IMR-90 (cell line): ENCODE measurements at regions not wholly inside any gene's neighbourhood (a gene's known extent, or its start where the extent isn't known, plus 50 kb on each side); places are given as distances from the start of the nearest gene placed in this dataset.

Experiments used
- ATAC-seq: fragments of 200-7000 bp; cut with Tn5 transposase; 2 replicates; pipeline ENCODE4 v1.9.1; 2020; ENCODE audit warnings: low read depth, mild to moderate bottlenecking, moderate library complexity
- BruUV-seq: library from RNA; stranded (reverse); fragments of 400-500 nt; replicated peaks from 2 replicates; lab custom pipeline; 2021; lab: Mats Ljungman, UMichigan
- CTCF ChIA-PET: fragments of 300-600 bp; formaldehyde crosslinking; extraction: SDS; loops from one replicate; lab custom pipeline; 2021; ENCODE audit warnings: antibody characterized with exemption; lab: Yijun Ruan, JAX
- POLR2A ChIA-PET: fragments of 300-600 bp; sonication (Branson Sonifier 250); formaldehyde crosslinking; loops from one replicate; lab custom pipeline; 2022; ENCODE audit warnings: antibody characterized with exemption; ENCODE audit not compliant: unreplicated experiment; lab: Charles Lee
- DNase-seq: peaks from one replicate; pipeline ENCODE4 v3.0.0; 2013
- H2AFZ ChIP-seq: replicated peaks from 2 replicates; pipeline ENCODE3; 2013; ENCODE audit warnings: low read length, mild to moderate bottlenecking; ENCODE audit not compliant: poor library complexity
- H2AK5ac ChIP-seq: 2 replicates; pipeline ENCODE4 v1.6.1; 2013; ENCODE audit warnings: low read depth, low read length, inconsistent platforms
- H2AK9ac ChIP-seq: replicated peaks from 2 replicates; pipeline ENCODE3; 2013; ENCODE audit warnings: mild to moderate bottlenecking, low read depth, low read length, moderate library complexity; ENCODE audit not compliant: poor library complexity
- H2BK120ac ChIP-seq: 2 replicates; pipeline ENCODE4 v1.6.1; 2013; ENCODE audit warnings: low read depth, low read length, inconsistent platforms
- H2BK15ac ChIP-seq: 3 replicates; pipeline ENCODE4 v1.6.1; 2013; ENCODE audit warnings: low read depth, low read length, inconsistent platforms
- H2BK20ac ChIP-seq: 2 replicates; pipeline ENCODE4 v1.6.1; 2013; ENCODE audit warnings: low read depth, mild to moderate bottlenecking, inconsistent platforms, low read length, moderate library complexity
- H2BK5ac ChIP-seq: 2 replicates; pipeline ENCODE4 v1.6.1; 2013; ENCODE audit warnings: mild to moderate bottlenecking, low read depth, low read length, inconsistent platforms; ENCODE audit not compliant: poor library complexity, severe bottlenecking
- H3K14ac ChIP-seq: replicated peaks from 2 replicates; pipeline ENCODE4 v1.6.1; 2013; ENCODE audit warnings: low read depth, low read length, inconsistent platforms
- H3K18ac ChIP-seq: 2 replicates; pipeline ENCODE4 v1.6.1; 2013; ENCODE audit warnings: low read depth, low read length, control low read depth
- H3K23ac ChIP-seq: 2 replicates; pipeline ENCODE4 v1.6.1; 2013; ENCODE audit warnings: low read depth, low read length, inconsistent platforms
- H3K27ac ChIP-seq: 2 replicates; pipeline ENCODE4 v1.5.1; 2013; ENCODE audit warnings: mild to moderate bottlenecking, control low read depth, low read length; ENCODE audit not compliant: insufficient read depth
- H3K27me3 ChIP-seq: 2 replicates; pipeline ENCODE4 v1.6.1; 2013; ENCODE audit warnings: low read length; ENCODE audit not compliant: control insufficient read depth, insufficient read depth
- H3K36me3 ChIP-seq: 2 replicates; pipeline ENCODE4 v1.6.1; 2013; ENCODE audit warnings: low read length, mixed read lengths; ENCODE audit not compliant: control insufficient read depth, insufficient read depth
- H3K4ac ChIP-seq: 2 replicates; pipeline ENCODE4 v1.6.1; 2013; ENCODE audit warnings: low read depth, low read length, inconsistent platforms
- H3K4me1 ChIP-seq: 2 replicates; pipeline ENCODE4 v1.6.1; 2013; ENCODE audit warnings: low read length, mixed read lengths; ENCODE audit not compliant: control insufficient read depth, insufficient read depth
- H3K4me2 ChIP-seq: 2 replicates; pipeline ENCODE4 v1.6.1; 2013; ENCODE audit warnings: low read depth, mild to moderate bottlenecking, control low read depth, low read length, moderate library complexity
- H3K4me3 ChIP-seq: 2 replicates; pipeline ENCODE4 v1.5.1; 2013; ENCODE audit warnings: low read depth, mild to moderate bottlenecking, control low read depth, low read length, moderate library complexity; ENCODE audit not compliant: insufficient read depth
- H3K56ac ChIP-seq: 2 replicates; pipeline ENCODE4 v1.6.1; 2013; ENCODE audit warnings: low read length, inconsistent platforms; ENCODE audit not compliant: insufficient read depth; ENCODE audit errors: extremely low read depth
- H3K79me1 ChIP-seq, 2 experiments: 2 replicates each; pipeline ENCODE4 v1.6.1; 2013; ENCODE audit warnings: low read length in 2 of 2, inconsistent platforms in 1 of 2, low read depth in 1 of 2
- H3K9ac ChIP-seq: 2 replicates; pipeline ENCODE4 v1.6.1; 2013; ENCODE audit warnings: low read depth, low read length, control low read depth
- H3K9me1 ChIP-seq: 2 replicates; pipeline ENCODE4 v1.6.1; 2013; ENCODE audit warnings: low read length, inconsistent platforms; ENCODE audit not compliant: insufficient read depth
- H3K9me3 ChIP-seq: 2 replicates; pipeline ENCODE4 v1.6.1; 2013; ENCODE audit warnings: low read length; ENCODE audit not compliant: control insufficient read depth, insufficient read depth
- H4K20me1 ChIP-seq: 2 replicates; pipeline ENCODE4 v1.6.1; 2013; ENCODE audit warnings: low read length, inconsistent platforms; ENCODE audit not compliant: insufficient read depth
- H4K5ac ChIP-seq: 2 replicates; pipeline ENCODE4 v1.6.1; 2013; ENCODE audit warnings: mild to moderate bottlenecking, low read depth, low read length, control low read depth
- H4K8ac ChIP-seq, 2 experiments: 2 replicates each; pipeline ENCODE4 v1.6.1; 2013; ENCODE audit warnings: low read depth in 2 of 2, low read length in 2 of 2, control low read depth in 1 of 2, inconsistent platforms in 1 of 2
- H4K91ac ChIP-seq: 2 replicates; pipeline ENCODE4 v1.6.1; 2013; ENCODE audit warnings: low read depth, low read length, inconsistent platforms; ENCODE audit not compliant: insufficient read depth
- BHLHE40 ChIP-seq: fragments of 150-350 bp; IDR thresholded peaks from 2 replicates; pipeline ENCODE4 v1.6.1; 2016; ENCODE audit warnings: mild to moderate bottlenecking, low read depth, low read length
- MAFK ChIP-seq: IDR thresholded peaks from 2 replicates; pipeline ENCODE4 v1.6.1; 2012; ENCODE audit warnings: low read depth, low read length, improper control_type of control experiment
- RAD21 ChIP-seq: IDR thresholded peaks from 2 replicates; pipeline ENCODE4 v1.6.1; 2012; ENCODE audit warnings: low read length, improper control_type of control experiment
- RCOR1 ChIP-seq: IDR thresholded peaks from 2 replicates; pipeline ENCODE4 v1.6.1; 2012; ENCODE audit warnings: mild to moderate bottlenecking, low read length, improper control_type of control experiment; ENCODE audit not compliant: insufficient replicate concordance
- RFX5 ChIP-seq: IDR thresholded peaks from 2 replicates; pipeline ENCODE4 v1.8.0; 2012; ENCODE audit warnings: low read depth, mild to moderate bottlenecking, low read length, moderate library complexity
- SMC3 ChIP-seq: fragments of 150-350 bp; IDR thresholded peaks from 2 replicates; pipeline ENCODE4 v1.6.1; 2016; ENCODE audit warnings: low read depth, mild to moderate bottlenecking, antibody characterized with exemption, low read length, moderate library complexity
- WGBS, 2 experiments: methylation state at CpG; one replicate each; pipeline versions ENCODE4 v1.1.5 to v1.1.7; 2013; ENCODE audit warnings: missing lambda C conversion rate in 2 of 2; ENCODE audit not compliant: insufficient read length in 1 of 2; ENCODE audit errors: extremely low coverage in 2 of 2; 5-methylcytosine and 5-hydroxymethylcytosine counted together
- dilution Hi-C: fragments of 300-500 bp; cut with HindIII; formaldehyde crosslinking; loops from one replicate; pipeline ENCODE4 v1.14.3; 2018; ENCODE audit warnings: low sequenced_read_pairs; ENCODE audit not compliant: unreplicated experiment
- in situ Hi-C: fragments of 300-500 bp; cut with MboI; formaldehyde crosslinking; loops from 3 replicates; pipeline ENCODE4 v1.14.3; 2019; ENCODE audit warnings: low sequenced_read_pairs, inconsistent platforms, mixed read lengths
- intact Hi-C: fragments of 100-400 bp; cut with micrococcal nuclease; formaldehyde crosslinking; loops from 2 replicates; pipeline ENCODE4 v1.10.0; 2022
- TF ChIP-seq, protein P1 (sequence below): conservative IDR thresholded peaks from 2 replicates; pipeline ENCODE4 v1.5.1; 2012; ENCODE audit warnings: mild to moderate bottlenecking, low read depth, low read length, improper control_type of control experiment

DNA sequence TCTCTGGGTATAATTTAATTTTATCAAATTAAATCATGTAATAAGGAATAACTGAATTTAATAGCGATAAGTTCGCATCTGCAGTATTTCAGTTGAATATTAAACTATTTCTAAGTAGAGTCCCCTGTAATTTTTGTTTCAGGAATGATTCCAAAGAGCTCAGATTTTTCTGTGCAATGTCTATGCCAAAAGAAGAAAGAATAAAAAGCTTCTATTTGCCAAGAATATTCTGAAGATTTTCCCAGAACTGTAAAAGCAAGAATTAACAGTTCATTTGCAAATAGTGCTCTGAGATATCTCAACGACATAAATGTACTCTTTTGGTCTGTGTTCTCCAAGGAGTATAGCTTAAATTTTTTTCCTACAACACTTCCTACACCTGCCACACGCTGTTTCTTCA, 1242.8 kb upstream of the DIAPH2 start:
- no CpG with 5 or more reads among the region's 4 CpGs for WGBS, 2 experiments
- POLR2A ChIA-PET, result no interaction called here
- H3K9ac ChIP-seq, result no peak overlapping the region

More for the DNA sequence above, 1242.8 kb upstream of the DIAPH2 start:
- no peak overlapping the region for H3K4me2 ChIP-seq
- intact Hi-C loops, result no loop called here
- no peak overlapping the region for H3K23ac ChIP-seq
- no peaks in the 10 kb centered on the region for H3K9me1 ChIP-seq
- no peak overlapping the region for H3K56ac ChIP-seq
- no peaks in the 10 kb centered on the region for H4K20me1 ChIP-seq
- no peak overlapping the region for H4K91ac ChIP-seq
- no peak overlapping the region for H2AK9ac ChIP-seq
- no peak overlapping the region for H2BK20ac ChIP-seq
- no peak overlapping the region for H4K5ac ChIP-seq
- H3K18ac ChIP-seq, result no peak overlapping the region
- no peaks in the 10 kb centered on the region for H3K36me3 ChIP-seq
- TF ChIP-seq RFX5 (no peak), RAD21 (no peak), SMC3 (no peak), BHLHE40 (no peak), RCOR1 (no peak), MAFK (no peak)
- TF ChIP-seq, protein P1, sequence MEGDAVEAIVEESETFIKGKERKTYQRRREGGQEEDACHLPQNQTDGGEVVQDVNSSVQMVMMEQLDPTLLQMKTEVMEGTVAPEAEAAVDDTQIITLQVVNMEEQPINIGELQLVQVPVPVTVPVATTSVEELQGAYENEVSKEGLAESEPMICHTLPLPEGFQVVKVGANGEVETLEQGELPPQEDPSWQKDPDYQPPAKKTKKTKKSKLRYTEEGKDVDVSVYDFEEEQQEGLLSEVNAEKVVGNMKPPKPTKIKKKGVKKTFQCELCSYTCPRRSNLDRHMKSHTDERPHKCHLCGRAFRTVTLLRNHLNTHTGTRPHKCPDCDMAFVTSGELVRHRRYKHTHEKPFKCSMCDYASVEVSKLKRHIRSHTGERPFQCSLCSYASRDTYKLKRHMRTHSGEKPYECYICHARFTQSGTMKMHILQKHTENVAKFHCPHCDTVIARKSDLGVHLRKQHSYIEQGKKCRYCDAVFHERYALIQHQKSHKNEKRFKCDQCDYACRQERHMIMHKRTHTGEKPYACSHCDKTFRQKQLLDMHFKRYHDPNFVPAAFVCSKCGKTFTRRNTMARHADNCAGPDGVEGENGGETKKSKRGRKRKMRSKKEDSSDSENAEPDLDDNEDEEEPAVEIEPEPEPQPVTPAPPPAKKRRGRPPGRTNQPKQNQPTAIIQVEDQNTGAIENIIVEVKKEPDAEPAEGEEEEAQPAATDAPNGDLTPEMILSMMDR, result no peak
- H2BK15ac ChIP-seq, result no peak overlapping the region
- H2BK120ac ChIP-seq, result no peak overlapping the region
- H2AFZ ChIP-seq, result no peak overlapping the region
- dilution Hi-C loops, result no loop called here
- BruUV-seq, result no TSS peak
- no peak overlapping the region for H3K14ac ChIP-seq
- DNase-seq, result no peak
- ATAC-seq, result no peak
- no peak overlapping the region for H4K8ac ChIP-seq
- no peak overlapping the region for H2AK5ac ChIP-seq
- no peak overlapping the region for H3K27ac ChIP-seq
- no peaks in the 10 kb centered on the region for H3K4me1 ChIP-seq
- H3K27me3 ChIP-seq, result no peaks in the 10 kb centered on the region
- in situ Hi-C loops, result no loop called here
- H3K9me3 ChIP-seq, result no peaks in the 10 kb centered on the region; the same call in 1 of the 2 replicates
- H3K4me3 ChIP-seq, result no peak overlapping the region
- H3K4ac ChIP-seq, result no peak overlapping the region
- CTCF ChIA-PET, result no interaction called here
- no peak overlapping the region for H2BK5ac ChIP-seq
- H3K79me1 ChIP-seq, result no peaks in the 10 kb centered on the region
